Ishikawa (cell line): ENCODE measurements at regions not wholly inside any gene's neighbourhood (a gene's known extent, or its start where the extent isn't known, plus 50 kb on each side); places are given as distances from the start of the nearest gene placed in this dataset.

ENCODE experiments used
- CEBPB ChIP-seq: IDR thresholded peaks from 2 replicates; pipeline ENCODE4 v1.6.1; 2012
- CREB1 ChIP-seq: IDR thresholded peaks from 2 replicates; pipeline ENCODE4 v1.6.1; 2012; ENCODE audit warnings: low read depth
- EGR1 ChIP-seq: IDR thresholded peaks from 2 replicates; pipeline ENCODE4 v1.6.1; 2012
- EP300 ChIP-seq: IDR thresholded peaks from 2 replicates; pipeline ENCODE4 v1.6.1; 2012; ENCODE audit warnings: borderline replicate concordance
- FOXM1 ChIP-seq: IDR thresholded peaks from 2 replicates; pipeline ENCODE4 v1.6.1; 2012; ENCODE audit warnings: low read depth, borderline replicate concordance
- MAX ChIP-seq: IDR thresholded peaks from 2 replicates; pipeline ENCODE4 v1.6.1; 2012
- NFIC ChIP-seq: IDR thresholded peaks from 2 replicates; pipeline ENCODE4 v1.6.1; 2012
- RAD21 ChIP-seq: IDR thresholded peaks from 2 replicates; pipeline ENCODE4 v1.6.1; 2012; ENCODE audit warnings: low read depth
- REST ChIP-seq: IDR thresholded peaks from 2 replicates; pipeline ENCODE4 v1.6.1; 2012; ENCODE audit warnings: low read depth, mild to moderate bottlenecking
- TAF1 ChIP-seq: IDR thresholded peaks from 2 replicates; pipeline ENCODE4 v1.6.1; 2012; ENCODE audit warnings: low read depth, mild to moderate bottlenecking
- TCF12 ChIP-seq: IDR thresholded peaks from 2 replicates; pipeline ENCODE4 v1.6.1; 2012; ENCODE audit warnings: low read depth
- TEAD4 ChIP-seq: IDR thresholded peaks from 2 replicates; pipeline ENCODE4 v1.6.1; 2012
- USF1 ChIP-seq: IDR thresholded peaks from 2 replicates; pipeline ENCODE4 v1.6.1; 2012
- YY1 ChIP-seq: IDR thresholded peaks from 2 replicates; pipeline ENCODE4 v1.6.1; 2012; ENCODE audit warnings: low read depth
- ZBTB7A ChIP-seq: IDR thresholded peaks from 2 replicates; pipeline ENCODE4 v1.6.1; 2012; ENCODE audit warnings: low read depth

GRCh38 chr4:84063619-84064018 is 435.5 kb downstream of the NKX6-1 start:
- TF ChIP-seq TAF1, result no peak
- no peak for TF ChIP-seq EP300
- no peak for TF ChIP-seq EGR1
- TF ChIP-seq REST, result no peak
- TF ChIP-seq RAD21, result no peak
- no peak for TF ChIP-seq MAX
- no peak for TF ChIP-seq TEAD4
- no peak for TF ChIP-seq YY1
- no peak for TF ChIP-seq FOXM1
- TF ChIP-seq NFIC, result no peak
- no peak for TF ChIP-seq ZBTB7A
- no peak for TF ChIP-seq CREB1

- no peak for TF ChIP-seq USF1
- TF ChIP-seq ZBTB7A, result no peak
- no peak for TF ChIP-seq MAX
- TF ChIP-seq TAF1, result no peak
- TF ChIP-seq CREB1, result no peak
- TF ChIP-seq YY1, result no peak
- TF ChIP-seq REST, result no peak
- TF ChIP-seq RAD21, result no peak
- no peak for TF ChIP-seq CEBPB
- no peak for TF ChIP-seq EP300
- no peak for TF ChIP-seq NFIC
- no peak for TF ChIP-seq TCF12
- no peak for TF ChIP-seq FOXM1
- no peak for TF ChIP-seq TEAD4
Measured at GRCh38 chr4:84058201-84058600, 440.9 kb downstream of the NKX6-1 start.

- TF ChIP-seq USF1, result no peak
- TF ChIP-seq TAF1, result no peak
- no peak for TF ChIP-seq YY1
- TF ChIP-seq EP300, result no peak
- TF ChIP-seq ZBTB7A, result no peak
- TF ChIP-seq RAD21, result no peak
Measured at GRCh38 chr4:84051639-84052038, 447.5 kb downstream of the NKX6-1 start.

- TF ChIP-seq TEAD4 (no peak), EGR1 (no peak), USF1 (no peak), CEBPB (no peak), MAX (no peak), TCF12 (no peak), NFIC (no peak), TAF1 (no peak), CREB1 (no peak), FOXM1 (no peak), ZBTB7A (no peak), YY1 (no peak), EP300 (no peak), REST (no peak)
Measured at GRCh38 chr4:84051089-84051488, 448.0 kb downstream of the NKX6-1 start.
